Endothelial cell of umbilical vein (primary cell): ENCODE measurements at regions not wholly inside any gene's neighbourhood (a gene's known extent, or its start where the extent isn't known, plus 50 kb on each side); places are given as distances from the start of the nearest gene placed in this dataset.

Source experiments
- BruUV-seq: library from RNA; stranded (reverse); fragments of 400-500 nt; replicated peaks from 2 replicates; lab custom pipeline; 2021; lab: Mats Ljungman, UMichigan
- CTCF ChIA-PET: fragments of 300-600, 350-600 bp; sonication (Branson Sonifier 250); formaldehyde crosslinking; loops from one replicate; lab custom pipeline; 2021; ENCODE audit warnings: antibody characterized with exemption, inconsistent platforms; lab: Charles Lee
- POLR2A ChIA-PET: fragments of 300-600, 350-600 bp; sonication (Branson Sonifier 250); formaldehyde crosslinking; loops from one replicate; lab custom pipeline; 2021; ENCODE audit warnings: antibody characterized with exemption, inconsistent platforms; lab: Charles Lee
- DNase-seq: peaks from one replicate; pipeline ENCODE4 v3.0.0-alpha.2; 2011; ENCODE audit warnings: low read depth, low spot score
- FAIRE-seq: peaks from 2 replicates; lab custom pipeline; 2011; peaks lifted over from hg19 to GRCh38; lab: Jason Lieb, UNC
- H2AFZ ChIP-seq: 2 replicates; pipeline ENCODE4 v1.6.0; 2012; ENCODE audit warnings: low read depth, low read length, control low read depth, inconsistent platforms
- H3K27ac ChIP-seq: 2 replicates; pipeline ENCODE4 v1.5.1; 2011; ENCODE audit warnings: low read depth, mild to moderate bottlenecking, control low read depth, low read length, moderate library complexity; ENCODE audit not compliant: insufficient read depth
- H3K27me3 ChIP-seq, 2 experiments: 2 replicates each; pipeline versions ENCODE4 v1.6.0 to v1.6.1; 2011; ENCODE audit warnings: low read length in 2 of 2, mixed read lengths in 1 of 2; ENCODE audit not compliant: control insufficient read depth in 2 of 2, insufficient read depth in 2 of 2
- H3K36me3 ChIP-seq, 2 experiments: 2 replicates in 1 of 2; 3 replicates in 1 of 2; pipeline ENCODE4 v1.5.1; 2011; ENCODE audit warnings: low read length in 2 of 2, mild to moderate bottlenecking in 1 of 2, moderate library complexity in 1 of 2; ENCODE audit not compliant: control insufficient read depth in 2 of 2, insufficient read depth in 2 of 2; ENCODE audit errors: extremely low read depth in 1 of 2
- H3K4me1 ChIP-seq: 3 replicates; pipeline ENCODE4 v1.5.1; 2011; ENCODE audit warnings: mild to moderate bottlenecking, low read length; ENCODE audit not compliant: control insufficient read depth, insufficient read depth; ENCODE audit errors: extremely low read depth
- H3K4me2 ChIP-seq: 2 replicates; pipeline ENCODE4 v1.6.1; 2011; ENCODE audit warnings: low read length, control low read depth, mixed read lengths; ENCODE audit not compliant: insufficient read depth
- H3K4me3 ChIP-seq, 3 experiments: fragments of 200-600 bp in 1 of 3; sonication (generic), shearing (Covaris generic) in 1 of 3; replicated peaks in 1 of 3; 2 replicates each; pipeline ENCODE4 v1.5.1; 2011 to 2016; ENCODE audit warnings: control low read depth in 3 of 3, low read length in 3 of 3, mild to moderate bottlenecking in 2 of 3, inconsistent platforms in 1 of 3, low read depth in 1 of 3, moderate library complexity in 1 of 3; ENCODE audit not compliant: insufficient read depth in 1 of 3
- H3K79me2 ChIP-seq: 2 replicates; pipeline ENCODE4 v1.6.0; 2012; ENCODE audit warnings: low read length, inconsistent platforms; ENCODE audit not compliant: control insufficient read depth, insufficient read depth
- H3K9ac ChIP-seq: replicated peaks from 2 replicates; pipeline ENCODE3; 2011; ENCODE audit warnings: low read length, control low read depth; ENCODE audit not compliant: insufficient read depth; ENCODE audit errors: extremely low read depth
- H3K9me1 ChIP-seq: replicated peaks from 3 replicates; pipeline ENCODE4 v1.6.0; 2011; ENCODE audit warnings: mild to moderate bottlenecking, low read length; ENCODE audit not compliant: control insufficient read depth, insufficient read depth; ENCODE audit errors: extremely low read depth
- H3K9me3 ChIP-seq: replicated peaks from 2 replicates; pipeline ENCODE4 v1.5.1; 2012; ENCODE audit warnings: low read length, inconsistent platforms; ENCODE audit not compliant: control insufficient read depth, insufficient read depth
- H4K20me1 ChIP-seq: replicated peaks from 2 replicates; pipeline ENCODE3; 2011; ENCODE audit warnings: mild to moderate bottlenecking, low read length; ENCODE audit not compliant: control insufficient read depth, insufficient read depth; ENCODE audit errors: extremely low read depth
- CTCF ChIP-seq, 2 donors: IDR thresholded peaks; 1 replicate in 1 of 2; 2 replicates in 1 of 2; pipeline ENCODE4 v1.5.1; 2011; ENCODE audit warnings: low read length in 2 of 2, mild to moderate bottlenecking in 2 of 2, moderate library complexity in 2 of 2, control low read depth in 1 of 2, inconsistent platforms in 1 of 2, low read depth in 1 of 2; ENCODE audit not compliant: insufficient read depth in 1 of 2; ENCODE audit errors: extremely low read depth in 1 of 2
- EZH2 ChIP-seq: IDR thresholded peaks from 2 replicates; pipeline ENCODE4 v1.6.1; 2012; ENCODE audit warnings: borderline replicate concordance, low read depth, mild to moderate bottlenecking, moderate library complexity, low read length, inconsistent platforms; ENCODE audit not compliant: severe bottlenecking
- FOS ChIP-seq: IDR thresholded peaks from 2 replicates; pipeline ENCODE4 v1.6.1; 2011; ENCODE audit warnings: mild to moderate bottlenecking, low read length, moderate library complexity, borderline replicate concordance; ENCODE audit not compliant: insufficient read depth
- GATA2 ChIP-seq: IDR thresholded peaks from 2 replicates; pipeline ENCODE4 v1.7.0; 2011; ENCODE audit warnings: low read depth, mild to moderate bottlenecking, moderate library complexity, mixed read lengths, low read length; ENCODE audit not compliant: insufficient read length, insufficient read depth
- JUN ChIP-seq: IDR thresholded peaks from 2 replicates; pipeline ENCODE4 v1.6.1; 2011; ENCODE audit warnings: borderline replicate concordance, low read depth; ENCODE audit not compliant: insufficient read length, insufficient read depth
- MAX ChIP-seq: IDR thresholded peaks from 2 replicates; pipeline ENCODE4 v1.6.1; 2011; ENCODE audit not compliant: insufficient read depth, insufficient read length
- MYC ChIP-seq: IDR thresholded peaks from one replicate; pipeline ENCODE4 v1.6.1; 2011; ENCODE audit warnings: mild to moderate bottlenecking, low read depth, low read length
- POLR2A ChIP-seq: IDR thresholded peaks from 2 replicates; pipeline ENCODE4 v1.6.1; 2012; ENCODE audit warnings: low read depth, mild to moderate bottlenecking, control low read depth, low read length
- POLR2AphosphoS5 ChIP-seq: IDR thresholded peaks from 2 replicates; pipeline ENCODE4 v1.6.1; 2012; ENCODE audit warnings: low read depth, mild to moderate bottlenecking, control low read depth, low read length, moderate library complexity; ENCODE audit not compliant: insufficient read depth
- dilution Hi-C: fragments of 300-500 bp; cut with MboI; formaldehyde crosslinking; loops from one replicate; pipeline ENCODE4 v1.15.0; 2019; ENCODE audit warnings: low sequenced_read_pairs; ENCODE audit not compliant: extremely low pct_ligation_motif_present
- intact Hi-C: fragments of 100-400 bp; cut with micrococcal nuclease; formaldehyde crosslinking; loops from one replicate; pipeline ENCODE4 v1.10.0; 2022

GRCh38 chr2:17056236-17056635 lies 390.6 kb upstream of the CYRIA start:
- ChIA-PET CTCF (no interaction called here), POLR2A (no interaction called here)
- TF ChIP-seq POLR2AphosphoS5: no peak
- no peak for TF ChIP-seq CTCF (IDR thresholded peaks at IDR 0.05; ENCODE audit: extremely low read depth in 1 of 2, insufficient read depth in 1 of 2, low read depth in 1 of 2, low read length in 2 of 2)
- TF ChIP-seq EZH2: no peak
- TF ChIP-seq MYC: no peak
- TF ChIP-seq JUN: no peak
- no peak for TF ChIP-seq GATA2
- TF ChIP-seq FOS: no peak
- TF ChIP-seq MAX: no peak
- TF ChIP-seq POLR2A: no peak
- Histone ChIP-seq H3K9me3 (no peaks in the 10 kb centered on the region), H3K4me2 (no peak overlapping the region), H2AFZ (no peak overlapping the region), H4K20me1 (no peaks in the 10 kb centered on the region), H3K27ac (no peak overlapping the region), H3K4me1 (no peaks in the 10 kb centered on the region), H3K9me1 (no peaks in the 10 kb centered on the region), H3K36me3 (no peaks in the 10 kb centered on the region), H3K79me2 (no peaks in the 10 kb centered on the region), H3K27me3 (no peaks in the 10 kb centered on the region), H3K4me3 (no peak overlapping the region), H3K9ac (no peak overlapping the region)
- no TSS peak for BruUV-seq
- intact Hi-C loops (no loop called here), dilution Hi-C loops (no loop called here)
- no peak for DNase-seq
- no peak for FAIRE-seq
